ENCODE measurements at regions not wholly inside any gene's neighbourhood (a gene's known extent, or its start where the extent isn't known, plus 50 kb on each side); places are given as distances from the start of the nearest gene placed in this dataset.

GRCh38 chr5:67809589-67809988 is 406.0 kb upstream of the PIK3R1 start:
- no peak overlapping the region for H3K27ac ChIP-seq (ENCODE audit: control insufficient read depth, insufficient read depth, low read length)
- no peaks in the 10 kb centered on the region for H3K79me2 ChIP-seq (ENCODE audit: control insufficient read depth, insufficient read depth, low read length)
- FAIRE-seq (no peak), DNase-seq (ENCODE audit: low read depth, low spot score) (no peak)
- no peak overlapping the region for H3K4me2 ChIP-seq (ENCODE audit: control insufficient read depth, extremely low read depth, insufficient read depth, low read depth, low read length)
- H3K36me3 ChIP-seq (ENCODE audit: control insufficient read depth in 2 of 2, extremely low read depth in 1 of 2, insufficient read depth in 2 of 2, low read length in 2 of 2) = no peaks in the 10 kb centered on the region
- H3K9ac ChIP-seq (ENCODE audit: control insufficient read depth, extremely low read depth, insufficient read depth, low read length) = no peak overlapping the region
- no peak overlapping the region for H3K4me3 ChIP-seq (ENCODE audit: control insufficient read depth in 2 of 3, extremely low read depth in 1 of 3, insufficient read depth in 2 of 3, low read depth in 1 of 3, low read length in 3 of 3)
- dilution Hi-C loops (cut with MboI; ENCODE audit: extremely low pct_ligation_motif_present, low sequenced_read_pairs) = no loop called here
- no peaks in the 10 kb centered on the region for H3K4me1 ChIP-seq (ENCODE audit: control insufficient read depth, extremely low read depth, insufficient read depth, low read length)
- H2AFZ ChIP-seq (ENCODE audit: control insufficient read depth, low read length) = no peak overlapping the region
- H3K27me3 ChIP-seq (ENCODE audit: control insufficient read depth, extremely low read depth, insufficient read depth, low read length) = no peaks in the 10 kb centered on the region
- H4K20me1 ChIP-seq (ENCODE audit: control insufficient read depth, extremely low read depth, insufficient read depth, low read length) = no peaks in the 10 kb centered on the region
- no peaks in the 10 kb centered on the region for H3K9me1 ChIP-seq (ENCODE audit: control insufficient read depth, extremely low read depth, insufficient read depth, low read length)
- TF ChIP-seq EZH2 (IDR thresholded peaks at IDR 0.05; ENCODE audit: low read length) = no peak
- TF ChIP-seq, protein P1, sequence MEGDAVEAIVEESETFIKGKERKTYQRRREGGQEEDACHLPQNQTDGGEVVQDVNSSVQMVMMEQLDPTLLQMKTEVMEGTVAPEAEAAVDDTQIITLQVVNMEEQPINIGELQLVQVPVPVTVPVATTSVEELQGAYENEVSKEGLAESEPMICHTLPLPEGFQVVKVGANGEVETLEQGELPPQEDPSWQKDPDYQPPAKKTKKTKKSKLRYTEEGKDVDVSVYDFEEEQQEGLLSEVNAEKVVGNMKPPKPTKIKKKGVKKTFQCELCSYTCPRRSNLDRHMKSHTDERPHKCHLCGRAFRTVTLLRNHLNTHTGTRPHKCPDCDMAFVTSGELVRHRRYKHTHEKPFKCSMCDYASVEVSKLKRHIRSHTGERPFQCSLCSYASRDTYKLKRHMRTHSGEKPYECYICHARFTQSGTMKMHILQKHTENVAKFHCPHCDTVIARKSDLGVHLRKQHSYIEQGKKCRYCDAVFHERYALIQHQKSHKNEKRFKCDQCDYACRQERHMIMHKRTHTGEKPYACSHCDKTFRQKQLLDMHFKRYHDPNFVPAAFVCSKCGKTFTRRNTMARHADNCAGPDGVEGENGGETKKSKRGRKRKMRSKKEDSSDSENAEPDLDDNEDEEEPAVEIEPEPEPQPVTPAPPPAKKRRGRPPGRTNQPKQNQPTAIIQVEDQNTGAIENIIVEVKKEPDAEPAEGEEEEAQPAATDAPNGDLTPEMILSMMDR (optimal IDR thresholded peaks at IDR 0.05 in 1 of 3, IDR thresholded peaks at IDR 0.05 in 1 of 3, conservative IDR thresholded peaks at IDR 0.05 in 1 of 3; ENCODE audit: extremely low read depth in 1 of 3, insufficient read depth in 2 of 3, low read length in 3 of 3) = no peak
- no peaks in the 10 kb centered on the region for H3K9me3 ChIP-seq (ENCODE audit: control insufficient read depth, low read depth, low read length)

- H3K79me2 ChIP-seq (ENCODE audit: control insufficient read depth, insufficient read depth, low read length) = no peaks in the 10 kb centered on the region
- H3K9me3 ChIP-seq (ENCODE audit: control insufficient read depth, low read depth, low read length) = no peaks in the 10 kb centered on the region
- dilution Hi-C loops (cut with MboI; ENCODE audit: extremely low pct_ligation_motif_present, low sequenced_read_pairs) = no loop called here
- no peaks in the 10 kb centered on the region for H3K9me1 ChIP-seq (ENCODE audit: control insufficient read depth, extremely low read depth, insufficient read depth, low read length)
- H2AFZ ChIP-seq (ENCODE audit: control insufficient read depth, low read length) = no peak overlapping the region
- H3K9ac ChIP-seq (ENCODE audit: control insufficient read depth, extremely low read depth, insufficient read depth, low read length) = no peak overlapping the region
- no peak overlapping the region for H3K4me3 ChIP-seq (ENCODE audit: control insufficient read depth in 2 of 3, extremely low read depth in 1 of 3, insufficient read depth in 2 of 3, low read depth in 1 of 3, low read length in 3 of 3)
- DNase-seq (ENCODE audit: low read depth, low spot score) (no peak), FAIRE-seq (no peak)
- H3K4me2 ChIP-seq (ENCODE audit: control insufficient read depth, extremely low read depth, insufficient read depth, low read depth, low read length) = no peak overlapping the region
- H3K27me3 ChIP-seq (ENCODE audit: control insufficient read depth, extremely low read depth, insufficient read depth, low read length) = no peaks in the 10 kb centered on the region
- no peaks in the 10 kb centered on the region for H4K20me1 ChIP-seq (ENCODE audit: control insufficient read depth, extremely low read depth, insufficient read depth, low read length)
- H3K27ac ChIP-seq (ENCODE audit: control insufficient read depth, insufficient read depth, low read length) = no peak overlapping the region
- TF ChIP-seq, protein P1 (optimal IDR thresholded peaks at IDR 0.05 in 1 of 3, IDR thresholded peaks at IDR 0.05 in 1 of 3, conservative IDR thresholded peaks at IDR 0.05 in 1 of 3; ENCODE audit: extremely low read depth in 1 of 3, insufficient read depth in 2 of 3, low read length in 3 of 3) = no peak
- no peak for TF ChIP-seq EZH2 (IDR thresholded peaks at IDR 0.05; ENCODE audit: low read length)
- H3K4me1 ChIP-seq (ENCODE audit: control insufficient read depth, extremely low read depth, insufficient read depth, low read length) = no peaks in the 10 kb centered on the region
- H3K36me3 ChIP-seq (ENCODE audit: control insufficient read depth in 2 of 2, extremely low read depth in 1 of 2, insufficient read depth in 2 of 2, low read length in 2 of 2) = no peaks in the 10 kb centered on the region
Measured at GRCh38 chr5:67808340-67808739, 407.2 kb upstream of the PIK3R1 start.
